ENCODE measurements at regions not wholly inside any gene's neighbourhood (a gene's known extent, or its start where the extent isn't known, plus 50 kb on each side); places are given as distances from the start of the nearest gene placed in this dataset.

GRCh38 chr6:22845467-22845866 lies 276.1 kb downstream of the HDGFL1 start:
- no peak for TF ChIP-seq CTCF (IDR thresholded peaks at IDR 0.05; ENCODE audit: borderline replicate concordance, insufficient read depth, low read depth, low read length)
- H3K4me3 ChIP-seq (ENCODE audit: low read depth, low read length) = no peak overlapping the region

GRCh38 chr6:22848121-22848520 lies 278.8 kb downstream of the HDGFL1 start:
- TF ChIP-seq CTCF (IDR thresholded peaks at IDR 0.05; ENCODE audit: borderline replicate concordance, insufficient read depth, low read depth, low read length) = no peak
- no peak overlapping the region for H3K4me3 ChIP-seq (ENCODE audit: low read depth, low read length)

- H3K4me3 ChIP-seq (ENCODE audit: low read depth, low read length) = no peak overlapping the region
- TF ChIP-seq CTCF (IDR thresholded peaks at IDR 0.05; ENCODE audit: borderline replicate concordance, insufficient read depth, low read depth, low read length) = no peak
Observed at GRCh38 chr6:22849921-22850320, 280.6 kb downstream of the HDGFL1 start.

DNA sequence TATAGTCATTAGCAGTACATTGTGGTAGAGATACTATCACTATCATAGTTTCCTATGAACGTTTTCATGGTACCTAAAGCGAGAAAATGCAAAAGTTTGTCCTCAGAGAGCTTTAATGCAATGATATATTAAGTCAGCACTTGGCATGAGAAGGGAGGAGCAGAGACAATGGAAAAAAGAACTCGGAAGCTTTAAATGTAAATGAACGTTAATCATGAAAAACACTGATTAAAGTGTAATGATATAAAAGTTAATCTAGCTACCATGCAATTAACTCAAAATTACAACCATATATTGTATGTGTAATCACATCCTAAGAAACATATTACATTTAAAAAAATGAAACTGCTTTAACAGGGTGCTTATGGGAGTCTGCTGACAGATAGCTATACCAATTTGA lies 282.7 kb downstream of the HDGFL1 start:
- no peak overlapping the region for H3K4me3 ChIP-seq (ENCODE audit: low read depth, low read length)
- TF ChIP-seq CTCF (IDR thresholded peaks at IDR 0.05; ENCODE audit: borderline replicate concordance, insufficient read depth, low read depth, low read length) = no peak

- no peak for TF ChIP-seq CTCF (IDR thresholded peaks at IDR 0.05; ENCODE audit: borderline replicate concordance, insufficient read depth, low read depth, low read length)
- no peak overlapping the region for H3K4me3 ChIP-seq (ENCODE audit: low read depth, low read length)
Observed at GRCh38 chr6:22873513-22874136, 304.3 kb downstream of the HDGFL1 start.

DNA sequence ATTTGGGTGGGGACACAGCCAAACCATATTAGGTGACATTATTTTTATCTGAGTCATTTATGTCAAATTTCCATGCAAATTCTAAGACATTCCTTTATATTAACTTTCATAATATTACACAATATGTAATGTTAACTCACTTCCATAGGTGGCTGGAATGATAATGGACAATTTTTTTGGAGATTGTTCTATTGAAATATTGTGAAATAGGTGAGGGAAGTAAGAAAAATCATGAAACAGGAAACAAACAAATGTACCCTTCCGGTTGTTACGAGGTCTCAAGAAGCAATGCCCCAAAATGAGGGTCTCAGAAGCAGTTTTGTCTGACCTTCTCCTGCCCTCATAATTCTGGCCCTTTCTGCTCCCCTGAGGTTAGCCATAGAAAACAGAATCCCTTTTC lies 306.5 kb downstream of the HDGFL1 start:
- no peak overlapping the region for H3K4me3 ChIP-seq (ENCODE audit: low read depth, low read length)
- TF ChIP-seq CTCF (IDR thresholded peaks at IDR 0.05; ENCODE audit: borderline replicate concordance, insufficient read depth, low read depth, low read length) = no peak

- no peak overlapping the region for H3K4me3 ChIP-seq (ENCODE audit: low read depth, low read length)
- TF ChIP-seq CTCF (IDR thresholded peaks at IDR 0.05; ENCODE audit: borderline replicate concordance, insufficient read depth, low read depth, low read length) = no peak
Observed at GRCh38 chr6:22878324-22878701, 308.9 kb downstream of the HDGFL1 start.

Data from GM12875 (cell line).